Daoy (cell line): ENCODE measurements at regions not wholly inside any gene's neighbourhood (a gene's known extent, or its start where the extent isn't known, plus 50 kb on each side); places are given as distances from the start of the nearest gene placed in this dataset.

ENCODE experiments used
- DNase-seq: peaks from one replicate; pipeline ENCODE4 v3.0.0-alpha.2; 2015; ENCODE audit warnings: low read depth

DNA sequence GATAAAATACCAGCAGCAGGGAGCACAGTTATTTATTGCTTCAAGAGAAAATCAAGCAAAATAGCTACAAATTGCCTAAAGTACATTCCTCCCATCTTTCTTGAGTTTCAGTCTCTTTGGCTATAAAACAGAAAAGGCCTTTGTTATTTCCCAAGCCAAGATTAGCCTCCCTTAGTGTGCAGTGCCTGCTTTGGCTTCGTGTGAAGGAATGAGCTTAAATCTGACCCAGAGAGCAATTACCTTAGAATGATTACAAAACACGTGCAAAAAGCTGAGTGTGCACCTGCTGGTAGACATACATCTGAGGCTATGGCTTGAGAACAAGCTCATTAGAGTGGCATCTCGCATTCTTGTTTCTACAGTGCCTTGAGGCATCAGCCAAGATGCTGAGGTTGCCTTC lies 250.8 kb downstream of the C4orf33 start:
- DNase-seq, result no peak

DNA sequence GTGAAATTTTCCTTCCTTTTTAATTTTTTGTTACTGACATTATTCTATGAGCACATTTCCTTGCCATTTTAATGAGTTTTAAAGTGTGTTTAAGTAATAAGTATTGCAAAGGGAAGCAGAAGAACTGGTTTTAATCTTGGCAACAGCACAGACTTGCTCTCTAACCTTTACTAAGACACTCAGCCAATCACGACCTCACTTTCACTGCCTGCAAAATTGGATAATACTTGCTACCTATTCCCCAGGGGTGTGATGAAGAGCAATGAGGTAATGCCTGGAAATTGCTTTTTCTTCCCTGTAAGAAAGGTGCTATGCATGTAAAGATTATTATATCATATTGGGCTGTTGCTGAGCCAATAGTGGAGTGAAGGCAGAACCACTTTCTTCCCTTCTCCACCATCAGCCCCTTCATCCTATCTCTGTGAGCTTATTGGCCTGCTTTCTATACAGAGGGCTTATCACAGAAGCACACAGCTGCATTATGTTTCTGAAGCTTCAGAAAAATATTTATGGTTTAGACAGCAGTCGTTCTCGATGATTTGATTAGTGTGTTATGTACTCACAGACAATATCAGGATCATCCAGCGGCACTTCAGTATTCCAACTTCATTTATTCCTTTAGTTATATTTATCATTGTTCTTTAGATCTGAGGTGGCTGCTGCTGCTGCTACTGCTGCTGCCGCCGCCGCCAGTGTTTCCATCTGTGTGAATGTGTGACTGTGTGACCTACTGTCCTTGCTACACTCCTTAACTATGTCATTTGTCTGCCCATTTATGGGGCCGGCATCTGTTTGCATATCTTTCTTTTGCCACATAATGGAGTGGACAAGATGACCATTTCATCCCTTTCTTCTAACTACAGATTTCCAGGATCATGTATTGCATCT lies 255.1 kb downstream of the C4orf33 start:
- no peak for DNase-seq

DNA sequence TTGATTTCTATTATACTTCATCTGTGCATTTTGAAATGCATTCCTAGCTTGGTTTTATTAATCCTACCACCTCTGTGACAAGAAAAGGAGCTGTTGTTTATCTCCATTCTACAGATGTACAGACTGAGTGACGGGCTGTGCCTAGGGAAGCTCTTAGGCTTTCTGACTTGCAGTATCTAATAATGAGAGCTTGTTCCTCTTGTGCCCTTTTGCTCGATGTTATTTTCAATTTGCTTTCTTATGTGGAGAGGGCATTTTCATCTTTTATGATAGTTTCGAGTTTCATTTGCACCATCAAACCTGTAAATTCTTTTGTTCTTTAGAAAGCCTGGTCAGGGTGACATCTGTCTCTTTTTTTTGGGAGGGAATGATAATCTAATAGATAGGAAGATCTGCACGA lies 256.5 kb downstream of the C4orf33 start:
- no peak for DNase-seq

DNA sequence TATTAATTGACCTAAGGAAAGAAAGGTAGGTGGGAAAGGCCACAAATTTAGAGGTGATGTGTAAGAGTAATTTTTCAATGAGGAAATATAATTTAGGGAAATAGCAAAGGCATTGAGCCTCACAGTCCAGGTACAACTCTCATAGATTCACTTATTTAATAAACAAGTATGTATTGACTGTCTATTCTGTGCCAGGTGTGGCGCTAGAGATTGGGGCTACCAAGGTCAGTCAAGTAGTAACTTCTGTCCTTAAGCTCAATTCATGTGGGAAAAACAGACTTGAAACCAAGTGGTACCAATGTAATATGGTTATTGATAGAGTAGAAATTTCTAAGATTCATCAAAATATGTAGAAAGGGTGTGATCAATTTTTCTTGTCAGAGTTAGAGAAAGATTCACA lies 257.5 kb downstream of the C4orf33 start:
- no peak for DNase-seq

DNA sequence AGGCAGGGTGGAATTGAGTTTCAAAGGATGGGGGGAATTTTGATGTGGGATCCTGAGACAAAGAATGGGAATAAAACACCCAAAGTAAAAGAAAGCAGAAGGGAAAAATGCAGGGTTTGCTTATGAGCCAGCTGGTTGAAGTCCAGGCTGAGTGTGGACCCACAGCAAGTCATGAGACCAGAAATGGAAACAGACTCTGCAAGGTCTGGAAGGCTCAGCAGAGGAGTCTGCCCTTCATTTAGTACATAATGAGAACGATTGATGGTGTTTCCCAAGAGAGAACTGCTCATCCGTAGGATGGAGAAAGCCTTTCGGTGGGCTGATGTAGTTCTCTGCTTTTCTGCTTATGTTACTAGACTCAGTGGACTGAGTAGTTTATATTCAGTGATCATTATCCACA lies 259.1 kb downstream of the C4orf33 start:
- no peak for DNase-seq

DNA sequence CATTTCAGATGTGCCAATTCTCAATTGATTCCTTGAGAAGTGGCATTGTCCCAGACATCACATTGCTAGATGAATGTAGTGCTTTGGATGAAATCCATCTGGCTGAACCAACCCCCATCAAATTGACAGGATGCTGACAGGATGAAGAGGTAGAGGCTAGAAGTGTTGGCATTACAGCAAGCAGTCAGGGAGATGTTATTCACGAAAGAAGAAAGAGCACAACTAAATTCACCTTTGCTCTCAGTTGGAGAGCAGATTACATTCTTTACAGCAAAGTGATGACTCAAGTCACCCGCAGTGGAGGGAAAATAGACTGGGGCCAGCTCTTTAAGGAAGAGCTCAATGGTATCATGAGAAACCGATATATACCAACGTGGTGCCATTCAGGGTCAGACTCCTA lies 259.6 kb downstream of the C4orf33 start:
- DNase-seq, result peak; percentile 34

DNA sequence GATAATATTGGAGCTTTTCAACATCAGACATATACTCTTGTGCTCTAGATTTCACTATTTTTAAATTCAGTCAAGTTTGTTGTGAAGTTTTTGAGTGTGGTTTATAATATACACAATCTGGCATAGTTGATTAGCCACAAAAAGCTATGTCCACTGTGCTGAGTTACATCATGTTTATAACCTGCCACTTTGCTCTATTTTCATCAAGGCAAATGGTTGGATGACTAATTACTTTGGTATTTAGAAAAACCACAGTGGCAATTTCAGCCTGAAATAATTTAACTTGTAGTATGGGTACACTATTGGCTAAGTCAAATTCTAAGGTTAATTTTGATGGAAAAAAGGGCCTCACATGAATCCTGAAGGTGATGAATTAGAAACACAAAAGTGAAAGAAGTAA lies 262.6 kb downstream of the C4orf33 start:
- DNase-seq, result peak; percentile 13

DNA sequence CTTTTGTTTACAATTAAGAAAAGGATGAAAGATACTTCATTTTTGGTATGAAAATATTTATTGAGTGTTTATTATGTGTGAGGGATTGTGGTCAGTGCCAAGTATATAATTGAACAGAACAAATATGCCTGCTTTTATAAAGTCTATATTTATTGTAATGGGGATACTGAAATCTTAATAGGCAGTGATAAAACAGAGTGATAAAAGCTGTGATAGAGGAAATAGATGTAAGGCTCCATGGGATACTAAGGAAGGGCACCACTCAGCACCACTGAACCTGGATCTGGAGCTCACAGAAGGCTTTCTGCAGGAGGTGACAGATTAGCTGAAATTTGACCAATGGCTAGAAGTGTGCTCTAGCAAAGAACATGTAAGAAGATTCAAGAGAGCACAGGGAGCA lies 263.5 kb downstream of the C4orf33 start:
- DNase-seq, result no peak

DNA sequence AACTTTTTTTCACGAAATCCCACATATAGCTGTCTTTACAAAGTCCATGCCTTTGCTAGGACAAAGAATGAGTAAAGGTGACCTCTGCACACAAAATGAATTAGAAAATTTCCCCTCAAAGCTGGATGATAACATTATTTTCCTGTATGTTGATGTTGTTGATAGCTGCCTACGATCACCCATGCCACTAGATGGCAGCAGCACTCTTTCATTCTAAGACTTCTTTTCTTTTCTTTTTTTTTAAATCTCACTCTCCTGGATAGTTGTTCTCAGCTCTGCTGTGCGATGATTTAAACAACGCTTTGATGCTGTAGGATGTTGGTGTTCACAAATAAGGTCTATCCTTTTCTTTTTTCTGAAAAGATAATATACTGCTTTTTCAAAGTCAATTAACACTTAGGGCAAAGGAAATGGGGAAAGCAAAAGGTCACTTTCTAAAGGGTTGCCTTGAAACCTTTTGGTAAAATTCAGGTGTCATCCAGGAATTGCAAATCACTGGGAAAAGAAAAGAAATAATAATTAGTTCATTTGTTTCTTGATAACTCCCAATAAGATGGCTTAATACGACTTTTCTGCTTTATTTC lies 266.8 kb downstream of the C4orf33 start:
- peak; percentile 36 for DNase-seq

DNA sequence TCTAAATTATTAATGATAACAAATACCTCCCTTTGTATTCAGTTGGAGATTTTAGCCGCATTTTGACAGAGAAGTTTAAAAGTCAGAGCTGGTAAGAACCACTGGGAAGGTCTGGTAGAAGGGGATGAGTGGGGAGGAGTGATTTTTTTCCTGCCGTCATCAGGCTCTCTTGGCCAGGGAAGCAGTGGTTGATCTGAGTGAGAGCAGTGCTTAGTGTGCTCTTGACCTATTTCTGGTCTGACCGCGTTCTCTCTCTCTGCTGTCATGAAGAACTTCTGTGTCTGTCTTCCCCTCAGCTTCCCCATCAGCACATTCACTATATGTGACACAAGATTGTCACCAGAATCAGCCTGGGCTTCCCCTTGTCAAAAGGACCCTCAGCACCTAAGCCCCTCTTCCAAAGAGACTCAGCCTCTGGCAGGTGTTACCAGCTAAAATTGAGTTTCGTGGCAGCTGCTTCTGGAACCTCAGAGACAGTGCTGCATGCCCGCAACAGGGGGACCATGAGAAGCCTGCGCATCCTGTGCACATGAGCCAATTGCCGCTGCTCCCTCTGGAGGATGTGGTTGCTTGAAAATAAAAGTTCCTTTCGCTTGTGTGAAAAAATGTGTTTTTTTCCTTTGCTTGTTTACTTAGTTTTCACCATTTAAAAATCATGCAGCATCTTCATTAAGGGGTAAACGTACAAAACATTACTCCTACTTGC lies 268.9 kb downstream of the C4orf33 start:
- no peak for DNase-seq

DNA sequence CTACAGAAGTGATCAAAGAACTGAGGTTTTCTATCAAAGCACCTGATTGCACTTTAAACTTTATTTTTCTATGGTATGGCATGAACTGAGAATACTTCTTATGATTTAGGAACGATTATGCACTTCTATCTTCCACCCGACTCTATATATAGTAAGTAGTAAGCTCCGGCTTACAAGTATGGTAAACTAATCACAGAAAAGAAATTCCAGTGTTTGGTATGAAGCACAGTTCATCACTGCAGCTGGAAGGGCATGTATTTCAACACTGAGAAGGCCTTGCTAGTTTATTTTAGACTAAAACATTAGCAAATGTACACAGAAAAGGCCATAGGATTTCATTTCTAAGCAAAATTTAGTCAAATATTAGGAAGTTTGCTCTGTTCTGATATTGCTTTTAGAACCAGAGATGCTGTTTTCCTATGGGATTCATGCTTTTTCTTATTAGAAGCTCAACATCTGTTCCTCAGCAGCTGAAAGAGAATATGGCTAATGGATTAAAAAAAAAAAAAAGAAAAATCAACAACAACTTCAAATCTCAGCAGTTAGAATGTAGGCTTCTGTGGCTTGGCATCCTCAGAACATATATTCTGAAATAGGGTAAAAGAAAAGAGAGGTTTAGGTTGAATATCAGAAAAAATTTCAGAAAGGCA lies 273.5 kb downstream of the C4orf33 start:
- DNase-seq, result no peak

DNA sequence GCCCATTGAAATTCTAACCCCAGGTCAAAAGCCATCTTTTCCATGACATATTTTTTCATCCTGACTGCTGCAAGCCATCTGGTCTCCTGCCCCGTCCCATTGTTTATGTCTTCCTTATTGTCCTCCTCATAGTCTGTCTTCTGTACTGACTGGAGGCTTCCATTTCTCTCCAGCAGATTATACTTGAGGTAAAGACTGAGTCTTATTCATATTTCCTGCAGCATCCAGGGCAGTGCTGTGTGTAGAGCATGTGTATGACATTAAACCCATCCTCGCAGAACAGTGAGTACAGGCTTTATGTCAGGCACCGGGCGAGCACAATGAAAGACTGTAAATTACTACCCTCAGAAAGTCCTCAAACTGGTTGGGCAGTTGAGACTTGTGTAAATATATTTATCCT lies 275.1 kb downstream of the C4orf33 start:
- DNase-seq, result no peak

DNA sequence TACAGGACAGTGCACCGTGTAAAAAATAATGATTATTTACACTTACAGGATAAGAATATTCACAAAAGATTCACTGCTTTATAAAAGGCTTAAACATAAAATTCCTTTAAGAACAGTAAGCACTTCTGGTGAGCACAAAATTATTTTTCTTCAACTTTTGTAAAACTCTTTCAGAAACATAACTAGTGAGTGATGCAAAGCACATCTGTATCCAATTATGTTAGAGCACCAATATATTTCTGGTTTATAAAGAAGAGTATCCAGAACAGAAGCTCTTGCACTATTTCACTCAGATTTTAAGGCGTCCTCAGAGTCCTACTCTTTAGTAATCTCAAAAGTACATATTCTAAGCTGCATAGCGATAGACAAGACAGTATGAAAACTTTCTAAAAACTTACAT lies 276.0 kb downstream of the C4orf33 start:
- DNase-seq, result no peak

DNA sequence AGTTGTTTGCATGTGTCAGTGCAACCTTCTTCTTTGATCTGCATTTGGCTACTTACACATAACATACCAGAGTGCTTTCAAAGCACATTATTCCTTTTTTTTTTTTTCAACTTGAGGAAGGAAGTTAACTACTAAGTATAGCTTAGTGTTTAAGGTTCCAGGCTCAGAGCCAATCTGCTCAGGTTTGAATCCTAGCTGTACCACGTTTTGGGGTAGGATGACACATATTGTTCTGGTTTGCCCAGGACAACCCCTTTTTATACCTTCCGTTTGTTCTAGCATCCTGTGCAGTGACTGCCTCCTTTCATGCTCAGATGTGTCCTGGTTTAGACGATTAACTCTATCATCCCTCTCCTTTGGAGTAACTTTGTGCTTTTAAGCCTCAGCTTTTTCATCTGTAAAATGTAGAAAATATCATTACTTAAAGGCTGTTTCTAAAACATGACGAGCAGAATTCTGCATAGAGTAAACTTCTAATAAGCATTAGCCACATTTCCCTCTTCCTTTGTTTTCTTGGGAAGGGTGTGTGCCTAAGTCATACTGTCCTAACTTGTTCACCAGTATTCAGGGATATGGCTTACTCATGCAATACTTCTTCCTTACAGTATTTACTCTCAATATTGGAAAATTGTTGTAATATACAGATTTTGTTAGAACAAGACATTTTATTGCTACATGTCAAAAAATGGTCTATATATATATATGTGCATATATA lies 281.3 kb downstream of the C4orf33 start:
- no peak for DNase-seq

DNA sequence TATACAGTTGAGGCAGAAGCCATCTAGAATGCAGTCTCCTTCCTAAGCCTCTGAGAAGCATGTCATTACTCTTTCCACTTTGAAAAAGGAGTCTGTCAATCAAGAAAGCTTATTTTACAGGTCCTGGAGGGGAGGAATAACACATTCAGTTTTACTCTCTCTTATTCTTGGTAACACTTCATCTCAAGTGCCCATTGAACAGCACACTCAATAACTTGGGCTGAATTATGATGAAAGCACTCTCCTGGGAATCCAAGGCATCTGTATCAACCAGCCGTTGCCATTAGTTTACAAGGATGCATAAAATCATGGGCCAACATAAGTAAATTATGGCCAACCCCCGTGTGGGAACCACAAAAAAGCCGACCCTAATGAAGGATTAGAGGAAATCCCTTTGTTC lies 282.4 kb downstream of the C4orf33 start:
- DNase-seq, result no peak

DNA sequence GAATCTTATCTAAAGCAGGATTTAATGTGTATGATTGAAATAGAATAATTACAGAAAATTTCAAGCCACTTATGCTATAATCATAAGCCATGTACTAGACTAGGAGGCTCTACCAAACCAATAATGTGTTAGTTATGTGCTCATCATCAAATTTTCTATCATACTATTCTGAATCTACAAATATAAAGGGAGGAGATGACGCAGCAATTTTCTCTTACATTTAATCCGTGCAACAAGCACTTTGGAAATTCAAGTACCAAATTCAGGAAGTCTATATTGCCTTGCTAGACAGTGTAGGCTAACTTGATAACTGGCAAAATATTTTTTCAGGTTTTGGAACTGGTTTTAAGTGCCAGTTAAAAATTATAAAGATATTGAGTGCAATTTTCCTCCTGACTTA lies 283.5 kb downstream of the C4orf33 start:
- no peak for DNase-seq

DNA sequence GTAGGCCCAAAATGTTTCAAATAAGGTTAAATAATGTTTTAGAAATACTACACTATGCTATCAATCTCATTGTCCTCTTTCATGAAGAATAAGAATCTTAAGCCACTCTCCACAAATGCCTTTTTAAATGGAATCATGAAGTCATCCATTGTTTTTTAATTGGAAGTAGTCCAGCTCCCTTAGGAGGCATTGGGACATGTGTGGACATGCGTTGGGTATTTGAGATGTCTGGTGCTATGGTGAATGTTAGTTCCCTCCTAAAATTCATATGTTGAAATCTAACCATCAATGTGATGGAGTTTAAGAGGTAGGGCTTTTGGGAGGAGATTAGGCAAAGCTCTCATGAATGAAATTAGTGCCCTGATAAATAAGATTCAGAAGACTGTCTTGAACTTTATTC lies 289.0 kb downstream of the C4orf33 start:
- DNase-seq, result no peak

DNA sequence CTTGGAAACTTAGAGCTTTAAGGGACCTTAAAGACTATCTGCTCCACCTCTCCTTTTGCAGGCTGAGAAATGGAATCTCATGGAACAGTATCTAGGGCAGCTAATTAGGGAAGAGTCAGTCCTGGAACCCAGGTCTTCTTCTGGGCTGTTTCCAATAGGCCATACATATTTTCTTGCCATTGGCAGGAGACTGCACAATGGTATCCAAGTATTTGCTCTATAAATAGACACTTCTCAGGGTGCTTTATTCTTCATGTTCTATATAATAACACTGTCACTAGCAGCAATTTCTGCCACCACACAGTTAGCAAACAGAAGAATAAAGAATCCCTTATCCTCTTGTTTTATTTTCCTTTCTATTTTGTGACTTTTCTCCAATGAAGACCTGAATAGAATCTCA lies 291.7 kb downstream of the C4orf33 start:
- no peak for DNase-seq

DNA sequence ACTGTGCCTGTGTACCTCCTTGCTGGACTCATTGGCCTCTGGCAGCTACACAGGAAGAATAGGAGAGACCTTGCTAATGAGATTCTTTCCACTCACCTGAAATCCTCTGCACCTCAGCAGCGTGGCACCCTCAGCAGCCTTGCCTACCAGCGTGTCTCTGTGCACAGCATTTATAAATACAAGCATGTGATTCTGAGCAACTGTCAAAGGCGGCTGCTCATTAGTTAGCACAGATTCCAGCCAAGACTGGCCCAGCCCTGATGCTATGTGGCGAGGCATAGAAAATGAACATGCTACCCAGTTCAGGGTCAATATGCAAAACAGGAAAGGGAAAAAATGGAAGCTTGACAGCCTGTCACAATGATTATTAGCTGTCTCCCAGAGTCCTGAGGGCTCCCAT lies 298.0 kb downstream of the C4orf33 start:
- DNase-seq, result no peak

DNA sequence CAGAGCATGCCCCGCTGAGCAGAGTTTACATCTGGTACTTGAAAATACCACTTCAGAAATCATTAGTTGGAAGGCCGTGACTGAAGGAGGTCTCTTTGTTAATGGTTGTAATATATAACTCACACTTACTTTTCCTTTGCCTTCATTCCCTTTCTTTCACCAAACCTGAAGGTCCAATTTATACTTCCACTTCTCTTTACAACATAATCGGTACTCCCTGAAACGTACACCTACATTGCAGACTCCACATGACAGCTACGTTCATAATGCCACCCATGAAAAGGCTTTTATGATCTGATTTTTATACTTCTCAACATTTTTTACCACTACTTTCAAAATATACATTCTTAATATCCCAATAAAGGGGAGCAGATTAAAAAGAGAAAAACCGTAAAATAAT lies 298.7 kb downstream of the C4orf33 start:
- DNase-seq, result no peak

DNA sequence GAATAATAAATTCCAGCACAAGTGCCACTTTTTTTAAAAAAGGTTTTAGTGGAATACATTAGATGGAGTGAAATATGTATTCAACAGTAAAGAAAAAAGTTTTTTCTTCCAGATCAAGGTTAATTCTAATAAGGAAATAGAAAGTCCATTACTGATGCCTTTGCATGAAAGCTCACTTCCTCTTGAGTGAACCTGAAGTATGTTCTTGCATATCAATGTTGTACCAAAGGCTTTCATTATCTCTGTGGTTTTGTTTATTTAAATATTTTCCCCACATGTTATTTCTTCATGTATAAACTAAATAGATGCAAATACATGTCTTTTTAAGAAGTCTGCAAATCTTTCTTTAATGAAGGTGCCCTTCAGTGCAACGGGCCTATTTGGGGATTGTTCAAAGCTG lies 307.9 kb downstream of the C4orf33 start:
- DNase-seq, result no peak

DNA sequence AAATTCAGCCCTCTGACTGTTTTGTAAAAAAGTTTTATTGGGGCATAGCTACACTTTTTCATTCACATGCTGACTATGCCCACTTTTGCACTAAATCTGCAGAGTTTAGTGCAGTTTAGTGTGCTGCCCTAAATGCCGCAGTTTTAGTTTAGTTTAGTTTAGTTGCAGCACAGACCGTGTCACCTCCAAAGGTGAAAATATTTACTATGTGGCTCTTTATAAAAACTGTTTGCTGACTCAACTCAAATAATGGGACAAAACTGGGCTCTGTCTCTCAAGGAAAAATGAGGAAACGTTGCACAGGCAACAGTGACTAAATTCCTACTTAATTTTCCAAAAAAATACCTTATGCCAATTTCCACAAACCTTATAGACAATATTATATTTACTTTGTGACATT lies 314.2 kb downstream of the C4orf33 start:
- DNase-seq, result no peak
